Ishikawa (cell line): ENCODE measurements at regions not wholly inside any gene's neighbourhood (a gene's known extent, or its start where the extent isn't known, plus 50 kb on each side); places are given as distances from the start of the nearest gene placed in this dataset.

Experiments used
- CREB1 ChIP-seq: IDR thresholded peaks from 2 replicates; pipeline ENCODE4 v1.6.1; 2012; ENCODE audit warnings: low read depth
- MAX ChIP-seq: IDR thresholded peaks from 2 replicates; pipeline ENCODE4 v1.6.1; 2012
- RAD21 ChIP-seq: IDR thresholded peaks from 2 replicates; pipeline ENCODE4 v1.6.1; 2012; ENCODE audit warnings: low read depth

GRCh38 chr14:59093902-59094301, 94.6 kb upstream of the DAAM1 start:
- TF ChIP-seq MAX, result no peak
- no peak for TF ChIP-seq CREB1
- no peak for TF ChIP-seq RAD21
